HEK293 (cell line): ENCODE measurements at regions not wholly inside any gene's neighbourhood (a gene's known extent, or its start where the extent isn't known, plus 50 kb on each side); places are given as distances from the start of the nearest gene placed in this dataset.

Experiments used
- CTCF ChIA-PET: fragments of 350-600 bp; formaldehyde crosslinking; extraction: SDS; loops from one replicate; lab custom pipeline; 2021; ENCODE audit warnings: antibody characterized with exemption; lab: Yijun Ruan, JAX
- POLR2A ChIA-PET: fragments of 300-600 bp; formaldehyde crosslinking; extraction: SDS; loops from one replicate; lab custom pipeline; 2020; ENCODE audit warnings: antibody characterized with exemption, inconsistent platforms; lab: Yijun Ruan, JAX
- H3K27ac ChIP-seq: fragments of 200-500 bp; sonication (Bioruptor generic); 2 replicates; pipeline ENCODE4 v1.5.1; 2014; ENCODE audit warnings: low read depth, low read length, control low read depth, inconsistent platforms; ENCODE audit errors: extremely low read depth
- H3K36me3 ChIP-seq, 2 experiments: fragments of 200-500 bp in 1 of 2; sonication (Bioruptor generic) in 1 of 2; 1 replicate in 1 of 2; 2 replicates in 1 of 2; pipeline ENCODE4 v1.5.1; 2014 to 2017; ENCODE audit warnings: inconsistent platforms in 2 of 2, low read length in 2 of 2; ENCODE audit not compliant: control insufficient read depth in 2 of 2, insufficient read depth in 1 of 2
- H3K4me1 ChIP-seq: fragments of 200-500 bp; sonication (Bioruptor generic); 2 replicates; pipeline ENCODE4 v1.5.1; 2014; ENCODE audit warnings: mild to moderate bottlenecking, low read length, inconsistent platforms; ENCODE audit not compliant: control insufficient read depth, insufficient read depth
- H3K4me3 ChIP-seq: 2 replicates; pipeline ENCODE4 v1.5.1; 2011; ENCODE audit warnings: low read depth, mild to moderate bottlenecking, control low read depth, low read length, moderate library complexity
- H3K9me3 ChIP-seq: fragments of 200-500 bp; sonication (Bioruptor generic); 2 replicates; pipeline ENCODE4 v1.5.1; 2014; ENCODE audit warnings: low read depth, low read length, inconsistent platforms; ENCODE audit not compliant: control insufficient read depth, insufficient read depth
- EGR2 ChIP-seq: fragments of 450-650 bp; formaldehyde crosslinking; IDR thresholded peaks from 2 replicates; pipeline ENCODE4 v1.5.1; 2016; ENCODE audit warnings: low read depth, missing biosample characterization, missing genetic modification characterization
- FEZF1 ChIP-seq: fragments of 450-650 bp; formaldehyde crosslinking; IDR thresholded peaks from 2 replicates; pipeline ENCODE4 v1.5.1; 2016; ENCODE audit warnings: missing biosample characterization, missing genetic modification characterization
- HOXC10 ChIP-seq: sonication (generic); formaldehyde crosslinking; IDR thresholded peaks from 2 replicates; pipeline ENCODE4 v1.8.1; 2023; ENCODE audit warnings: mild to moderate bottlenecking, missing genetic modification reagents
- REST ChIP-seq: fragments of 450-650 bp; formaldehyde crosslinking; IDR thresholded peaks from 2 replicates; pipeline ENCODE4 v1.5.1; 2016; ENCODE audit warnings: missing biosample characterization, missing genetic modification characterization
- SALL2 ChIP-seq: fragments of 450-650 bp; formaldehyde crosslinking; IDR thresholded peaks from 2 replicates; pipeline ENCODE4 v1.5.0; 2017; ENCODE audit warnings: missing biosample characterization, mild to moderate bottlenecking, missing genetic modification characterization, borderline replicate concordance
- WT1 ChIP-seq: fragments of 450-650 bp; formaldehyde crosslinking; IDR thresholded peaks from 2 replicates; pipeline ENCODE4 v1.5.1; 2016; ENCODE audit warnings: missing biosample characterization, missing genetic modification characterization
- ZBTB26 ChIP-seq: fragments of 450-650 bp; formaldehyde crosslinking; optimal IDR thresholded peaks from 2 replicates; pipeline ENCODE3; 2016; ENCODE audit warnings: missing biosample characterization, mild to moderate bottlenecking, missing genetic modification characterization
- ZIC2 ChIP-seq: fragments of 450-650 bp; formaldehyde crosslinking; IDR thresholded peaks from 2 replicates; pipeline ENCODE4 v1.5.1; 2016; ENCODE audit warnings: missing biosample characterization, missing genetic modification characterization
- ZNF155 ChIP-seq: fragments of 450-650 bp; formaldehyde crosslinking; IDR thresholded peaks from 2 replicates; pipeline ENCODE4 v1.5.1; 2016; ENCODE audit warnings: missing biosample characterization, missing genetic modification characterization
- ZNF169 ChIP-seq: fragments of 450-650 bp; formaldehyde crosslinking; IDR thresholded peaks from 2 replicates; pipeline ENCODE4 v1.5.1; 2016; ENCODE audit warnings: missing biosample characterization, missing genetic modification characterization
- ZNF341 ChIP-seq: fragments of 450-650 bp; formaldehyde crosslinking; IDR thresholded peaks from 2 replicates; pipeline ENCODE4; 2016; ENCODE audit warnings: low read depth, missing biosample characterization, missing genetic modification characterization
- ZNF362 ChIP-seq: fragments of 450-650 bp; formaldehyde crosslinking; IDR thresholded peaks from 2 replicates; pipeline ENCODE4 v1.5.1; 2016; ENCODE audit warnings: missing biosample characterization, missing genetic modification characterization
- ZNF366 ChIP-seq: fragments of 450-650 bp; formaldehyde crosslinking; conservative IDR thresholded peaks from 2 replicates; pipeline ENCODE4 v1.5.1; 2016; ENCODE audit warnings: missing biosample characterization, missing genetic modification characterization
- ZNF394 ChIP-seq: fragments of 450-650 bp; formaldehyde crosslinking; IDR thresholded peaks from 2 replicates; pipeline ENCODE4 v1.5.1; 2016; ENCODE audit warnings: missing biosample characterization, missing genetic modification characterization, mild to moderate bottlenecking, moderate library complexity, borderline replicate concordance
- ZNF514 ChIP-seq: fragments of 450-650 bp; formaldehyde crosslinking; IDR thresholded peaks from 2 replicates; pipeline ENCODE4 v1.5.1; 2016; ENCODE audit warnings: missing biosample characterization, missing genetic modification characterization
- ZNF529 ChIP-seq: fragments of 450-650 bp; formaldehyde crosslinking; IDR thresholded peaks from 2 replicates; pipeline ENCODE4 v1.5.1; 2017; ENCODE audit warnings: missing genetic modification characterization, missing biosample characterization; ENCODE audit not compliant: insufficient replicate concordance
- ZNF560 ChIP-seq: fragments of 450-650 bp; formaldehyde crosslinking; IDR thresholded peaks from 2 replicates; pipeline ENCODE4 v1.5.1; 2017; ENCODE audit warnings: missing biosample characterization, missing genetic modification characterization, borderline replicate concordance
- ZNF596 ChIP-seq: fragments of 450-650 bp; IDR thresholded peaks from 2 replicates; pipeline ENCODE4 v1.5.0; 2018; ENCODE audit warnings: missing biosample characterization, mild to moderate bottlenecking, missing genetic modification characterization, moderate library complexity
- ZSCAN18 ChIP-seq: fragments of 450-650 bp; formaldehyde crosslinking; IDR thresholded peaks from 2 replicates; pipeline ENCODE4 v1.5.1; 2016; ENCODE audit warnings: missing biosample characterization, missing genetic modification characterization

- no peak for TF ChIP-seq REST (tag by site-specific recombination)
- no peak for TF ChIP-seq ZNF155
- no peak for TF ChIP-seq ZNF560
- TF ChIP-seq ZNF529 (tag by site-specific recombination): no peak
- no peak for TF ChIP-seq FEZF1 (tag by site-specific recombination)
- no peak for TF ChIP-seq ZIC2 (tag by site-specific recombination)
- TF ChIP-seq ZNF394: no peak
- TF ChIP-seq ZNF341: no peak
- no peak for TF ChIP-seq ZSCAN18
- no peak for TF ChIP-seq ZNF362 (tag by site-specific recombination)
- TF ChIP-seq WT1 (tag by site-specific recombination): no peak
- TF ChIP-seq SALL2: no peak
- no peak for TF ChIP-seq EGR2 (tag by site-specific recombination)
- no peak for TF ChIP-seq HOXC10 (CRISPR knock-in tag)
Measured at GRCh38 chr10:44763331-44763730, 147.8 kb upstream of the TMEM72 start (continued).

- TF ChIP-seq ZNF169 (tag by site-specific recombination) (peak; percentile 90), ZBTB26 (tag by site-specific recombination) (no peak), ZNF366 (tag by site-specific recombination) (peak; percentile 56), ZNF596 (tag by site-specific recombination) (peak; percentile 100), ZNF514 (tag by site-specific recombination) (0 out of 2 replicates have a peak, but pooled peaks have one; percentile 21)
- TF ChIP-seq, all 188 proteins: peak for 4
- H3K36me3 ChIP-seq: no peaks in the 10 kb centered on the region
- no peak overlapping the region for H3K4me3 ChIP-seq
- H3K27ac ChIP-seq: no peak overlapping the region
- ChIA-PET CTCF (no interaction called here), POLR2A (no interaction called here)
- H3K4me1 ChIP-seq: peaks cover 7% of the 10 kb centered on the region
- H3K9me3 ChIP-seq: no peaks in the 10 kb centered on the region
Measured at GRCh38 chr10:44765299-44765698, 145.8 kb upstream of the TMEM72 start.
